Activated CD8-positive, alpha-beta T cell treated with anti-CD3 and anti-CD28 coated beads for 36 hours (primary cell): ENCODE measurements at regions not wholly inside any gene's neighbourhood (a gene's known extent, or its start where the extent isn't known, plus 50 kb on each side); places are given as distances from the start of the nearest gene placed in this dataset.

Experiments
- ATAC-seq: fragments of 200-7000 bp; cut with Tn5 transposase; one replicate; pipeline ENCODE4 v1.10.0; 2021; ENCODE audit warnings: mild to moderate bottlenecking, moderate library complexity
- CTCF ChIA-PET: fragments of 350-600 bp; sonication (Branson Sonifier 250); formaldehyde crosslinking; loops from one replicate; lab custom pipeline; 2021; ENCODE audit warnings: antibody characterized with exemption; lab: Charles Lee
- POLR2A ChIA-PET: fragments of 350-600 bp; sonication (Branson Sonifier 250); formaldehyde crosslinking; loops from one replicate; lab custom pipeline; 2021; ENCODE audit warnings: antibody characterized with exemption; lab: Charles Lee
- DNase-seq: peaks from one replicate; pipeline ENCODE4 v3.0.0-alpha.2; 2020
- H3K27ac Mint-ChIP-seq: one replicate; pipeline ENCODE4 v1.8.0; 2021; ENCODE audit warnings: mild to moderate bottlenecking, mixed read lengths
- H3K27me3 Mint-ChIP-seq: one replicate; pipeline ENCODE4 v1.8.0; 2021; ENCODE audit warnings: mixed read lengths
- H3K36me3 Mint-ChIP-seq: one replicate; pipeline ENCODE4 v1.8.0; 2021; ENCODE audit warnings: low read depth, mixed read lengths
- H3K4me1 Mint-ChIP-seq: one replicate; pipeline ENCODE4 v1.8.0; 2021; ENCODE audit warnings: low read depth, mixed read lengths
- H3K4me3 Mint-ChIP-seq: one replicate; pipeline ENCODE4 v1.8.0; 2021; ENCODE audit warnings: mild to moderate bottlenecking, moderate library complexity, mixed read lengths
- H3K9me3 Mint-ChIP-seq: one replicate; pipeline ENCODE4 v1.8.0; 2021; ENCODE audit warnings: mixed read lengths
- intact Hi-C: fragments of 100-400 bp; cut with micrococcal nuclease; formaldehyde crosslinking; loops from one replicate; pipeline ENCODE4 v1.10.0; 2022
- TF ChIP-seq, protein P1 (sequence below): fragments of 200-600 bp; IDR thresholded peaks from one replicate; pipeline ENCODE4 v1.8.0; 2022; ENCODE audit warnings: antibody characterized with exemption, mild to moderate bottlenecking

DNA sequence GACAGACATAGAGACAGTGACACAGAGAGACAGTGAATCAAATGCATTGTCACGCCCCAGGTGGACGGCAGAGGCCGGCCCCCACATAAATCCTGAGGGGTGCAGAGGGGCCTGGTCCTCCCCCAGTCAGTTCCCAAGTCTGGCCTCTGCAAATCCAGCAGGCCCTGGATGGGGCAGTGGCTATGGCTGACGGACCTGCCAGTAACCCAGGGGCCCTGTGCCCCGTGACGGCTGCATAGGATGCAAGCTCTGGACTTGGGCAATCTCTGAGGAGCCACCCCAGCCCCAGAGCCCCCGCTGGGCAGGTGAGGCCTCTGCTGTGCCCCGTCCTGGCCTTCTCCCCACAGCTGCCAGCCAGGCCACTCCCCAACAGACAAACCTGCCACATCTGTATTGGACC is 204.5 kb downstream of the BRD1 start:
- ChIA-PET POLR2A (no interaction called here), CTCF (no interaction called here)
- DNase-seq (no peak), ATAC-seq (no peak)
- intact Hi-C loops, result no loop called here
- Mint-ChIP-seq H3K9me3 (no peaks in the 10 kb centered on the region), H3K27me3 (no peaks in the 10 kb centered on the region), H3K27ac (no peak overlapping the region), H3K4me1 (no peaks in the 10 kb centered on the region), H3K36me3 (no peaks in the 10 kb centered on the region), H3K4me3 (no peak overlapping the region)
- TF ChIP-seq, protein P1, sequence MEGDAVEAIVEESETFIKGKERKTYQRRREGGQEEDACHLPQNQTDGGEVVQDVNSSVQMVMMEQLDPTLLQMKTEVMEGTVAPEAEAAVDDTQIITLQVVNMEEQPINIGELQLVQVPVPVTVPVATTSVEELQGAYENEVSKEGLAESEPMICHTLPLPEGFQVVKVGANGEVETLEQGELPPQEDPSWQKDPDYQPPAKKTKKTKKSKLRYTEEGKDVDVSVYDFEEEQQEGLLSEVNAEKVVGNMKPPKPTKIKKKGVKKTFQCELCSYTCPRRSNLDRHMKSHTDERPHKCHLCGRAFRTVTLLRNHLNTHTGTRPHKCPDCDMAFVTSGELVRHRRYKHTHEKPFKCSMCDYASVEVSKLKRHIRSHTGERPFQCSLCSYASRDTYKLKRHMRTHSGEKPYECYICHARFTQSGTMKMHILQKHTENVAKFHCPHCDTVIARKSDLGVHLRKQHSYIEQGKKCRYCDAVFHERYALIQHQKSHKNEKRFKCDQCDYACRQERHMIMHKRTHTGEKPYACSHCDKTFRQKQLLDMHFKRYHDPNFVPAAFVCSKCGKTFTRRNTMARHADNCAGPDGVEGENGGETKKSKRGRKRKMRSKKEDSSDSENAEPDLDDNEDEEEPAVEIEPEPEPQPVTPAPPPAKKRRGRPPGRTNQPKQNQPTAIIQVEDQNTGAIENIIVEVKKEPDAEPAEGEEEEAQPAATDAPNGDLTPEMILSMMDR, result no peak

DNA sequence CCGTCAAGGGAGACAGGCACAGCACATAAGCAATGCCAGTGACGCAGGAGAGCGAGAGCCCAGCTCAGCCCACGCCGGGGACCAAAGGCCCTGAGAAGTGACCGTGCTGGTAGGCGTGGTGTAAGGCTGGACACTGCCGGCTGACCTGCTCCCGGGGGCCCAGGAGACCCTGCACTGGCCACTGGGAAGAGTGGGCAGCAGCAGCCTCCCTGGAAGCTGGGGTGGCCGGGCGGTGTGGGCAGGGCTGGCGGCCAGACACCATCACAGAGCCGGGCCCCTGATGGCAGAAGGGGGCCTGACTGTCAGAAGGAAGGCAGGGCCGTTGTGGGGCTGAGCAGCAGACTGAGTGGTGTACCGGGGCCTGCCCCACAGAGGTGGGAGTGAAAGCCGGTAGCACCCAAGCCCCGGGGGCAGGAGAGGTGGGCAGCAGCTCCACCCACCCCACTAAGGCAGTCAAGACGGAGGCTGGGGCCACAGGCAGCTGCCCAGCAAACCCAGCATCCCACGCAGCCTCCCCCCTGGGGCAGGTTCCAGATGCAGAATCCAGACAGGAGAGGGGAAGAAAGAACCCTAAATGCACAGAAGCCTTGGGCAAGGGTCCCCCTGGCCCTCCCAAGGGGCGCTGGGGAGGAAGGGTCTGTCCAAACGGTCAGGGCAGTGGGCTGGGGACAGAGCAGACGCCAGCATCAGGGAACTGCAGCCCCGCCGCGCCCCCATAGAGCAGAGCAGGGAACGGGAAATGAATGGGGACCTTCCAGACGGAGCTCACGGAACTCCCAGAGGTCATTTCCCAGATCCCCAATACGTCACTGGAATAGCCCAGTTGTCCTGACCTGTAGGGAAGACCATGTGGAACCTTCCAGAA is 205.2 kb downstream of the BRD1 start:
- Mint-ChIP-seq H3K4me1 (no peaks in the 10 kb centered on the region), H3K27me3 (no peaks in the 10 kb centered on the region), H3K36me3 (no peaks in the 10 kb centered on the region), H3K27ac (no peak overlapping the region), H3K9me3 (no peaks in the 10 kb centered on the region), H3K4me3 (no peak overlapping the region)
- no peak for ATAC-seq
- ChIA-PET POLR2A (no interaction called here), CTCF (no interaction called here)
- TF ChIP-seq, protein P1, result no peak
- DNase-seq, result no peak
- intact Hi-C loops, result no loop called here

DNA sequence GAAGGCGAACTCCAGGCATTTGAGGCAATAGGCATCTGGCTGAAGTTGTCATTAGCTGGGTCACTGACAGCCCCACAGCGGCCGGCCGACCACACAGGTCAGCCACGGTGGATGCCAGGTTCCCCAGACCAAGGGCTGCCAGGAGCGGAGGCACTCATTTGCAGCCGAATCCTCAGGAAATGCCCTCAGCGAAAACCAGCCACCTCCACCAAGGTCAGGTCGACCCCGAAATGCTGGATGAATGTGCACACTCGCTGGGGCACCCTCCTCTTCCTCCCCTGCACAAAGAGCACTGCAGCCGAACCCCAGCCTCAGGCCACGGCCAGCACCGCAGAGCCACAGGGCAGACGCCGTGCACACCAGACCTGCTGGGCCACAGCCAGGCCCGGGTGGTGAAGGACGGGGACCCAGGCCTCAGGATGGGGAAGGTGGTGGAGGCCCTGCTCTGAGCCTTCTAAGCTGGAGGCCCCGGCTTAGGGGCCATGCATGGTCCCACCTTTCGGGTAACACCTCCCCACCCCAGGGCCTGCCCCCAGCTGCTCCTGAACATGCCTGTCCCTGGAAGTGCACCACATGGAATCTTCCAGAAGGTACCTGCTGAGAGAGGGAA is 206.0 kb downstream of the BRD1 start:
- H3K27me3 Mint-ChIP-seq, result no peaks in the 10 kb centered on the region
- H3K36me3 Mint-ChIP-seq, result no peaks in the 10 kb centered on the region
- ATAC-seq (no peak), DNase-seq (no peak)
- H3K4me3 Mint-ChIP-seq, result no peak overlapping the region
- POLR2A ChIA-PET, result no interaction called here
- TF ChIP-seq, protein P1, result no peak
- CTCF ChIA-PET, result no interaction called here
- no peaks in the 10 kb centered on the region for H3K4me1 Mint-ChIP-seq
- no peak overlapping the region for H3K27ac Mint-ChIP-seq
- intact Hi-C loops, result no loop called here
- H3K9me3 Mint-ChIP-seq, result no peaks in the 10 kb centered on the region

DNA sequence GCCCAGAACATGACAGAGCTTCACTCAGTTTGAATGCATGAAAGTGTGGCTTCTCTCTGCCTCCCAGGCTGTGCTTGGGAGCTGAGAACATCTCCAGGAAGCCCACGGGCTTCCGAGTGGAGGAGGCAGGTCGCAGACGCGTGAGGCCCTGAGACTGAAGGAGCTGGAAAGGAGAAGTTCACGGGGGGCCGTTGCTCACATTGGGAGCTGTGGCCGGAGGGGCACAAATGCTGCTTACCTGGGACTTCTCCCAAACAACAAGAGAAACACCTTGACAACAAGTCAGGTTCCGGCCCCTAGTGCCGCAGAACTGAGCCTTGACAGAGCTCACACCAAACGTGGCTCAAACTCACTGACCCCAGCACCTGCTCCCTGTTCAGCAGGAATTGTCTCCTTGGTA is 207.0 kb downstream of the BRD1 start:
- intact Hi-C loops, result no loop called here
- ChIA-PET POLR2A (no interaction called here), CTCF (no interaction called here)
- no peaks in the 10 kb centered on the region for H3K4me1 Mint-ChIP-seq
- DNase-seq, result no peak
- H3K27me3 Mint-ChIP-seq, result no peaks in the 10 kb centered on the region
- H3K36me3 Mint-ChIP-seq, result no peaks in the 10 kb centered on the region
- H3K4me3 Mint-ChIP-seq, result no peak overlapping the region
- TF ChIP-seq, protein P1, result no peak
- H3K27ac Mint-ChIP-seq, result no peak overlapping the region
- H3K9me3 Mint-ChIP-seq, result no peaks in the 10 kb centered on the region
- ATAC-seq, result no peak

GRCh38 chr22:49620003-49620556 is 207.6 kb downstream of the BRD1 start:
- TF ChIP-seq, protein P1, result no peak
- Mint-ChIP-seq H3K27ac (no peak overlapping the region), H3K4me3 (no peak overlapping the region), H3K27me3 (no peaks in the 10 kb centered on the region), H3K36me3 (no peaks in the 10 kb centered on the region), H3K9me3 (no peaks in the 10 kb centered on the region), H3K4me1 (no peaks in the 10 kb centered on the region)
- DNase-seq, result no peak
- POLR2A ChIA-PET, result no interaction called here
- intact Hi-C loops, result no loop called here
- no peak for ATAC-seq
- CTCF ChIA-PET, result no interaction called here
